GM18868 (cell line): ENCODE measurements at regions not wholly inside any gene's neighbourhood (a gene's known extent, or its start where the extent isn't known, plus 50 kb on each side); places are given as distances from the start of the nearest gene placed in this dataset.
"Not testable (repeated sequence)": the region's sequence is repeated elsewhere in the genome, so short reads cannot be mapped to it uniquely, and the experiment has no call there.

Source experiments
- ATAC-seq: cut with Tn5 transposase; IDR thresholded peaks from one replicate; pipeline ENCODE4 v1.9.1; 2021; ENCODE audit warnings: mild to moderate bottlenecking, moderate library complexity; ENCODE audit not compliant: unreplicated experiment

- no peak for ATAC-seq
Measured at GRCh38 chr12:68422956-68423574, 90.9 kb upstream of the MDM1 start.

- ATAC-seq: no peak
Measured at GRCh38 chr12:68425998-68426397, 93.8 kb upstream of the MDM1 start.

GRCh38 chr12:68428211-68428610 lies 96.0 kb upstream of the MDM1 start:
- ATAC-seq: no peak

GRCh38 chr12:68428724-68429501 lies 96.8 kb upstream of the MDM1 start:
- no peak for ATAC-seq

GRCh38 chr12:68429696-68430095 lies 97.5 kb upstream of the MDM1 start:
- no peak for ATAC-seq

- no peak for ATAC-seq
Measured at GRCh38 chr12:68431786-68432185, 99.6 kb upstream of the MDM1 start.

GRCh38 chr12:68432622-68433021 lies 100.5 kb upstream of the MDM1 start:
- ATAC-seq: no peak

- no peak for ATAC-seq
Measured at GRCh38 chr12:68434391-68435298, 102.5 kb upstream of the MDM1 start.

- no peak for ATAC-seq
Measured at GRCh38 chr12:68435299-68435637, 103.1 kb upstream of the MDM1 start.

GRCh38 chr12:68435816-68436215 lies 103.7 kb upstream of the MDM1 start:
- ATAC-seq: no peak

GRCh38 chr12:68438601-68439000 lies 106.4 kb upstream of the MDM1 start:
- ATAC-seq: no peak

GRCh38 chr12:68439368-68440045 lies 107.3 kb upstream of the MDM1 start:
- no peak for ATAC-seq

GRCh38 chr12:68440068-68440581 lies 108.0 kb upstream of the MDM1 start:
- no peak for ATAC-seq

- no peak for ATAC-seq
Measured at GRCh38 chr12:68441167-68441566, 109.0 kb upstream of the MDM1 start.

- not testable (repeated sequence) for ATAC-seq
Measured at GRCh38 chr12:68442353-68442972, 110.3 kb upstream of the MDM1 start.

GRCh38 chr12:68443695-68444094 lies 111.5 kb upstream of the MDM1 start:
- ATAC-seq: not testable (repeated sequence)

GRCh38 chr12:68445824-68446223 lies 113.7 kb upstream of the MDM1 start:
- ATAC-seq: no peak

GRCh38 chr12:68446384-68446783 lies 114.2 kb upstream of the MDM1 start:
- ATAC-seq: no peak

GRCh38 chr12:68446901-68447796 lies 115.0 kb upstream of the MDM1 start:
- no peak for ATAC-seq
